HG02840 (cell line): ENCODE measurements at regions not wholly inside any gene's neighbourhood (a gene's known extent, or its start where the extent isn't known, plus 50 kb on each side); places are given as distances from the start of the nearest gene placed in this dataset.
"Not testable (repeated sequence)": the region's sequence is repeated elsewhere in the genome, so short reads cannot be mapped to it uniquely, and the experiment has no call there.

Experiments used
- ATAC-seq: cut with Tn5 transposase; IDR thresholded peaks from one replicate; pipeline ENCODE4 v1.9.1; 2021; ENCODE audit warnings: mild to moderate bottlenecking, moderate library complexity, moderate number of reproducible peaks; ENCODE audit not compliant: unreplicated experiment, low FRiP score

DNA sequence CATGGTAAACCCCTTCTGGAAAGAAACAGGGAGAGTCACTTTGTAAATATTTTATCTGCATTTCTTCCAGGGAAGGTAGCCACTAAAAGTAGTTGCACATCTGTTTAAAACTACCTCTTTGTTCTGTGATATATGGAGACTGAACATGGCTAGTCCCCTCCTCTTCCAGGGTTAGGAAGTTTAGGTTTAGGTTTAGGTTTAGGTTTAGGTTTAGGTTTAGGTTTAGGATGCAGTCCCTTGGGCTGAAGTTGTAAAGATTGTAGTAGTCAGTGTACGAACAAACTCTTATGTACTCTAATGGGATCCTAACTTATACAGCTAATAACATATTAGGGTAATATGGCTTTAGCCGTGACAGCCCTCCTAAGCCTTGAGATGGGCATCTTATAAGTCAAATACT is 880.2 kb upstream of the TMEFF2 start:
- ATAC-seq = no peak

DNA sequence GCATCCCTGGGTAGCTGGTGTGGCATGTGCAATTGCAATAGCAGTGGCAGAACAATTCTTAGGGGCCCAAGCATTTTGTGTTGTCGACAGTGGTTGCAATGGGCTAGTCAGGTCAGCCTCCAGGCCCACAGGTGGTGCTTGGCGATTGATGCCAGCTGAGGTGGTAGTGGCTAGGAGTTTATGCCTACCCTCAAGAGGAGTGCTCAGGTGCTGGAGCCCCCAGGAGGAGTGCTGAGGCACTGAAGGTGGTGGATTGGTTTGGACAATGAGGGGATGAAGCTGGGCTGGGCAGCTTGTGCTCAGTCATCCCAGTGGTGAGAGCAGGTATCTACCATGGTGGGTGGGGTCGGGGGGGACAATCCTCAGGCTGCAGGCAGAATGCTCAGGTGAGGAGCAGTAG is 877.9 kb upstream of the TMEFF2 start:
- ATAC-seq = no peak

DNA sequence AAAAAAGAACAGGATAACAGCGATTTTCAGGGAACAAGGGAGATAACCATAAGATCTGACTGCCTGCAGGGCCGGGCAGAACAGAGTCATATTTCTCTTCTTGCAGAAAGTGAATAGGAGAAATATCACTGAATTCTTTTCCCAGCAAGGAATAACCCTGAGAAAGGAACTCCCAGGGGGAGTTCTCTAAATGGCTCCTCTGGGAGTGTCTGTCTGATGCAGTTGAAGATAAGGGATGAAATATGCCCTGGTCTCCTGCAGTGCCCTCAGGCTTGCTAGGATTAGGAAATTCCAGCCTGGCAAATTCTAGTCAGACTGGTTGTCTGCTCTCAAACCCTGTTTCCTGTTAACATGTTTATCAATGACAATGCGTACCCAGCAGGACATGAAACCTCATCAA is 830.8 kb upstream of the TMEFF2 start:
- not testable (repeated sequence) for ATAC-seq

DNA sequence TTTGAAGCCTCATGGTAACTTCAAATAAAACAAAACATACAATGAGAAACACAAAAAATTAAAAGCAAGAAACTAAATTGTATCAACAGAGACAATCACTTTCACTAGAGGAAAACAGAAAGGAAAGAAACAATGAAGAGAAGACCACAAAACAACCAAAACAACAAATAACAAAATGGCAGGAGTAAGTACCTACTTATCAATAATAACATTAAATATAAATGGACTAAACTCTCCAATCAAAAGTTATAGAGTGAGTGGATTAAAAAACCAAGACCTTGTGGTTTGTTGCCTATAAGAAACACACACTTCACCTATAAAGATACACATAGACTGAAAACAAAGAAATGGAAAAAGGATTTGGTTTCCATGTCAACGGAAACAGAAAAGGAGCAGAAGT is 830.1 kb upstream of the TMEFF2 start:
- no peak for ATAC-seq

DNA sequence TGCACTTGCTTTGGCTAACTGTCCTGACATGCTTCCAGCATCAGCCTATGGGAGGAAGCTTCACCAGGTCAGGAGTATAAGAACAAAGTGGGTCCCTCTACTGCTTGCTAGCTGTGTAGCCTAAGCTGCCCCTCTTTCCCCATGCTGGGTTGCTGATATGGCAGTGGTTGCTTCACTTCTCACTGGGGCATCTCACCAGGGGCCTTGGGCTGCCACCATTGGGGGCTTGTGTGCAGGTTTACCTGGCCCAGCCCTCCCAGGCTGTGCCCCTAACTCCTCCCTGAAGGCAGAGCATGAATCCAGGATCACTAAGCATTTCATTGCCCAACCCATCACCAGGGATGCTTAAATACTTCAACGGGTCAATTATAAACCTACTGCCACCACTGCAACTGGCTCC is 817.1 kb upstream of the TMEFF2 start:
- no peak for ATAC-seq

DNA sequence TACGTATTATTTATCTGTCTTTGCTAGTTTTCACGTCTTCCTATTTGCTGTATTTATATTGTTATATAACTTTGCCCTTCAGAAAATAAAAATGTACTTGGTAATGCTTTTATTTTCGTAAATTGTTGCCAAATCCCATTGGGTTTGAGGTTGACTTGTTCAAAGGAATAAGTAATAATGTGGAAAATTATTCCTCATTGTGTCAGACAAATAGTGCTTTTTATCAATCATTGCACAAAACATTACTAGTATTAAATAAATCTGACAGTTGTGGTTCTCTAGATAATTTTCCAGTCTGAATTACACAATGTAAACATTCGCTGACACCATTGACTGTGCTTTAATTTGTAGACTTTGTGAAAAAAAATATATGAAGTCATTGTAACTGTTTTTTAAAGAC is 798.3 kb upstream of the TMEFF2 start:
- ATAC-seq = no peak

DNA sequence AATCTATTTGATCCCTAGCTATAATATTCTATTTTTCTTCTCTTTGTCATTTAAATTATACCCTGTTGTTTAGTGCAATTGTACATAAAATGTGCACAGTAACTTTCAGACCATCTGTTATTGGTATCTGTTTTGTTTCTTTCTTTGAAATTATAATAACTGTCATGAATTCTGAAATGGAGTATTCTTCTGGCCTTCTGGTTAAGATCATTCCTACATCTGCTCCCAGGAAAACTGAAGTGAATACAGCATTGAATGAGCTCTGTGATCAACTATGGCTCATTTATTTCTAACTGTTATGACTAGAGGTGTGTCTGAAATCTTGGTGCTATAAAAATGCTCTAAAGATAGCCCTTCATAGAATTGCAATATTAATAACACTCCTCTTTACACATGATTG is 788.4 kb upstream of the TMEFF2 start:
- no peak for ATAC-seq

DNA sequence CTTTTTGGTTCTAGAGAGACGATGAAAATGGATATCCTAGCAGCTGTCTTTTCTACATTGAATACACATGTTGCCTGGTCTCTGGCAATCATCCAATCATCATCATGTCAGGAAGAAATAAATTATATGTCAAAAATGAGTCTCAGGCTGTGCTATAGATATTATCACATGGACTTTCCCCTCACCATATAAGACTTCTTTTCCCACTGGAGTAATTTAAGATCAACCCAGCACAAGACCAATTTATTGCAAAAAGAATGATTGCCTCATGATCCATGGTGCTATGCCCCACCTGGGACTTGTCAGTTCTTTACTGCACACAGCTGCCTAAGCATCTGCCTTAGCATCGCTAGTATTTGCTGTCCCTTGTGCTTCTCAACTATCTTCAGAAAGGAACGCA is 783.7 kb upstream of the TMEFF2 start:
- ATAC-seq = no peak

DNA sequence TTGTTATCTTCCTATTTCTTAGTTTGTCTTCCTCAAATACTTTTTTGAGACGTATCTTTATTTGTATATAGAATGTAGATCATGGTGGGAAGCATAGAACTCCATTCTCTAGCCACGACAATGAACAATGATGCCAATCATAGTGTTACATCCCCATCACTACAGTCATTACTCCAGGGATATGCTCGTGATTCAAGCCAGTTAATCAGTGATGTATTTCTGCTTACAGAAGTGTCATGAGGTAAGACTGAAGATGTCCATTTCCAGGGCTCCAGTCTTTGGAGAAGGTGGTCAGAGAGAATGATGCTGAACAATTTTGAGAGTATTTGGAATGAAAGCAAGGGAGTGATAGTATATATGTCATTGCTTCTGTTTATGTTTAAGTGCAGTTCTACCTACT is 777.2 kb upstream of the TMEFF2 start:
- ATAC-seq = no peak

DNA sequence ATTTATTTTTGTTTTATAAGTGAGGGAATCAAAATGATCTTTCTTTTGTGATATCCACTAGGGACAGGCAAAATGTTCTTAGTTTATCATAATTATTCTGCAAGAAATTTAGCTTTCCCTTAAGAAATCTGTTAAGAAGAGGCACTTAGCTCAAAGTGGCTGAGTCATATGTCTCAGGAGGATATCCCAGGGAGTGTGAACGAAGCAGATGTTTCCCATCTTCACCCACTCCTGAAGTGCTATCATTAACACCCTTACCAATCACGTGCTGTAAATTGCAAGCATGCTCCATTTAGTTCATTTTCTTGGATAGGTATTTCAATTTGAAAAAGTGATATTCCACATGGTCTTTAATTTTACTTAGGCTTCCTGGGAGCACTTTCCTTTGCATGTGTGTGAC is 774.3 kb upstream of the TMEFF2 start:
- no peak for ATAC-seq

DNA sequence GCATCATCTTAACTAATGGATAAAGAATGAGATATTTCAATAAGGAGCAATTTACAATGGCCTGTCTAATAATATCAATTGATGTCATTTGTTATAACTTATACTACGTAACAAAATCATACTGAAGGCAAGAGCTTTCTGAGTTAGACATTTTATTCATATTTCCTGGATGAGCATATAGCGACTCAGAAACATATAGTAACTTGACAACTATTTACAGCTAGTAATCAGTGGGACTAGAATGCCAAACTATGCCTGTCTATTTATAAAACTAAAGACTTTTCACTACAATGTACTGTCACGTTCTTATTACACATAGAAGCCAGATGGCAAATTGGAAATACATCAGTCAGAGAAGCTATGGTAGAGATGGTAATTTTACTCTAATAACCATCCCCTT is 766.2 kb upstream of the TMEFF2 start:
- no peak for ATAC-seq

DNA sequence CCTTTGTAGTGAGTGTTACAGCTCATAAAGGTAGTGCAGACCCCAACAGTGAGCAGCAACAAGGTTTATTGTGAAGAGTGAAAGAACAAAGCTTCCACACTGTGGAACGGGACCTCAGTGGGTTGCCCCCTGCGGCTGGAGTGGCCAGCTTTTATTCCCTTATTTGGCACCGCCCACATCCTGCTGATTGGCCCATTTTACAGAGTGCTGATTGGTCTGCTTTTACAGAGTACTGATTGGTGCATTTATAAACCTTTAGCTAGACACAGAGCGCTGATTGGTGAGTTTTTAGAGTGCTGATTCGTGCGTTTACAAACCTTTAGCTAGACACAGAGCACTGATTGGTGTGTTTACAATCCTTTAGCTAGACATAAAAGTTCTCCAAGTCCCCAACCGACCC is 763.9 kb upstream of the TMEFF2 start:
- not testable (repeated sequence) for ATAC-seq

DNA sequence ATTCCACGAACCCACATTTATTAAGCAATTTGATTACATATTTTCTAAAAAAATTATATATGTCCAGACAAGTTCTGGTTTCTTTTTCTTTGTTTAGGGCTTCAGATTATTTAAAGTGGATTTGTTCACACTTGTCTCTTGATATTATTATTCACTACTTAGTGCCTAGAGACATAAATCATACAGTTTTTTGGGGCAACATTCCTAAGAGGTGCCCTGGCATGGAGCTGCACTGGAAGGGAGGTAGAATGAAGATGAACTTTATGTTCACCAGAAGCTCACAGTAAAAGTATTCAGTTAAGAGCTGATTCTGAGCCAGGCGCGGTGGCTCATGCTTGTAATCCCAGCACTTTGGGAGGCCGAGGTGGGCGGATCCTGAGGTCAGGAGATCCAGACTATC is 762.7 kb upstream of the TMEFF2 start:
- ATAC-seq = no peak

DNA sequence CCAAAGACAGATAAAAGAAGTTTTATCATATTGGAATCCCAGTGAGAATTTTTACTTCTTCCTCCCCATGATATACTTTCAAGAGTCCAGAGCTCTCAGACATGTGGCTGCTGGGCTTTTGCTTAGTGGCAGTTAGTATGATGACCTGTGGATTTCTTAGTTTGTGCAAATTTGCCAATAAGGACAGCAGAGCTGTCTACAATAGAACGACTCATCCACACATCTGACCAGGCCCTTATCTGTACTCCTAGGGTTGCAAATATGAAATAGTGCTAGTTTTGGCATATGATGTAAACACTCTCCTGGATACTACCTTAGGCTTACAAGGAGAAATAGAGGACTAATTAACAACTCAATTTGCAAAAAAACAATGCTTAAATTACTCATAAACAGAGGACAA is 758.4 kb upstream of the TMEFF2 start:
- ATAC-seq = no peak

DNA sequence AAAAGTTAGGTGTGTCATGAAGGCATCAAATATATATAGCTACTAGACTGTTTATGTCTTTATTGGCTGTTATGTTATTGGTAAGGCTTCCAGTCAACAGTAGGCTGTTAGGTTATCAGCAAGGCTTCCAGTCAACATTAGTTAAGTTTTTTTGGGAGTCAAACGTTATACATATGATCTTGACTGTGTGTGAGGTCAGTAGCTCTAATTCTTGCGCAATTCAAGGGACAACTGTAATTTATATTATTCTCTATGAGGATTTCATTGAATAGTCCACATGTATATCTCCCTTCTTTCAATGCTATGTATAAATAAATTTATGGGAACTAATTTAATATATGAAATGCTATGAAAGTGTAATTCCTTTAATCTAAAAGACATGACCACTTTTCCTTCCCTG is 757.5 kb upstream of the TMEFF2 start:
- ATAC-seq = no peak

DNA sequence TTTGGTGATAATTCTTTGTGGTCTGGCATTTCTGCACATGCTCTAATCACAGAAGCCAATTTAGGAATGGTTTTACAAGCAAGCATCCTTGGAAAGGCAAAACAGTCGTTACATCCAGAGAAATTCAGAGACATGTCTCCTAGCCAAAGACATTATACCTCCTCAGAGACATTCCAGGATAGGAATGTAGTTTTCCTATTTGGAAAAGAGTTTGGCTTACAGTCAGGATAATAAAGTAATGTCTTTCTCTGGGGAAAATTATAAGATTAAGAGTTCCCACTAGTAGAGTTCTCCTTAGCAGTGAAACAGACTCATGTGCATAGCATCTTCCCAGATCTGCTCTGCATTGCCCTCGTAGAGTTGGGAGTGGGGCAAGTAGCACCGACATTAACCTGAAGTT is 753.6 kb upstream of the TMEFF2 start:
- no peak for ATAC-seq

DNA sequence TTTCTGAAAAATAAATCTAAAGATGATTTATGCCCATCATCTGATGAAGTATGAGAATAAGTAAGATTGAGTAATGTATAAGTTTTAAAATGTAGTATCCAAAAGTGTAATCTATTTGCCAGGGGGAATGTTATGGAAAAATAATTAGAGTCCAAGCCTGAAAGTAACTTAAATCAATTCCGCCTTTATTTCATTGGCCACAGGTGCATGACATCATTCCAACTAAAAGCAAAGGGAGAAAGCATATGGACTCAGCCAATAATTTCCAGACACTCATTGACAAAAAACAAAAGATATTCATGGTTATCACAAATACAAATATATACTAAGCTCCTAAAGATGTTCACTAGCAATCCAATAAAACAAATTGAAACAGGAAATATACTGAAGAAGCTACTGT is 752.6 kb upstream of the TMEFF2 start:
- no peak for ATAC-seq

DNA sequence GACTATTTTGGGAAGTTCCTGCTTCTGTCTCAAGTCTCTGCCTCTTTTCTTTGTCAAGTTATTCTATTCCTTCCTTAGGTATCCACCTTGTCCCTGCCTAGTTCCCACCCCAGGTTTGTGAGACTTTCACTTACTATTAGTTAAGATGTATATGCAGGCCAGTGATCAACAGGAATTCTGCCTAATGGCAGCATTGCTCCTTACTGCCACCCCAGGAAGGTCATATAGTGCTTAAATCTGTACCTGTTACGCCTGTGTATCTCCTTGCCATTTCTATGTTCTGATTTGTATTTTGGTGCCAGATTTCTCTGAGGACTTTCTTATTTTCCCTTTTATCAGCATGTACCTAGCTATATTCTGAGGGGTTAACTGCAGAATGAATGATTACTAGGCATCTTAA is 746.0 kb upstream of the TMEFF2 start:
- no peak for ATAC-seq

DNA sequence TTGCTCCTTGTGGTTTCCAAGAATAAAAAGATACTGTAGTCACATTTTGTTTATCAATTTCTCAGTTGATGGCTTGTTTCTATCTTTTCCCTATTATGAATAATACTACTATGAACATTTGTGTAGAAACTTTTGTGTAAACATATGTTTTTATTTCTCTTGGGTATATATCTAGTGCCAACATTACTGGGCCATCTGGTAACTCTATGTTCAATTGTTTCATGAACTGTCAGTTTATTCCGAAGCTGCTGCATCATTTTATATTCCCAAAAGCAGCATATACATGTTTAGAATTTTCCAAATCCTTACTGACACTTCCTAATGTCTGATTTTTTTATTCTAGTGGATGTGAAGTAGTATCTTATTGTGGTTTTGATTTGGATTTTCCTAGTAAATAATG is 737.6 kb upstream of the TMEFF2 start:
- no peak for ATAC-seq

DNA sequence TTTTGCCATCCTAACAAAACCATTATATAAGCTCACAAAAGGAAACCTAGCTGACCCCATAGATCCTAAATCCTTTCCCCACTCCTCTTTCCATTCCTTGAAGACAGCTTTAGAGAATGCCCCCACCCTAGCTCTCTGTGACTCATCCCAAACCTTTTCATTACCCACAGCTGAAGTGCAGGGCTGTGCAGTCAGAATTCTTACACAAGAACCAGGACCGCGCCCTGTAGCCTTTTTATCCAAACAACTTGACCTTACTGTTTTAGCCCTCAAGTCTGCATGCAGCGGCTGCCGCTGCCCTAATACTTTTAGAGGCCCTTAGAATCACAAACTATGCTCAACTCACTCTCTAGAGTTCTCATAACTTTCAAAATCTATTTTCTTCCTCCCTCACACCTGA is 726.9 kb upstream of the TMEFF2 start:
- not testable (repeated sequence) for ATAC-seq

DNA sequence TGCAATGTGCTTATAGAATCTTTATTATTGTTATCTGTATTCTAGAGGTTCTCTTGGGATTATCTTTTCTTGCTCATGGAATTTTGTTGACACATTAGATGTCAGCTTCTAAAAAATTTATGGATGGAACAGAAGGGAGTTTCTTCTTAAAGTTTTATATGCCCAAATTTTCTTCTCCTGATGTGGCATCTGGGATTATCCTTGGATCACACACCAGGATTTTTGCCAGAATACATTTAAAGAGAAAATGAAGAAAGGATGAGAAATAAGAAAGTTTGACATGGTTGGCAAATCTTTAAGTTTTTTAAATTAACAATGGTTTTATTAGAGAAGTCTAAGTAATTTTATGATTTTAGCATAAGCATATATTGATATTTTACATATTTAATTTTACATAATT is 706.7 kb upstream of the TMEFF2 start:
- ATAC-seq = no peak

DNA sequence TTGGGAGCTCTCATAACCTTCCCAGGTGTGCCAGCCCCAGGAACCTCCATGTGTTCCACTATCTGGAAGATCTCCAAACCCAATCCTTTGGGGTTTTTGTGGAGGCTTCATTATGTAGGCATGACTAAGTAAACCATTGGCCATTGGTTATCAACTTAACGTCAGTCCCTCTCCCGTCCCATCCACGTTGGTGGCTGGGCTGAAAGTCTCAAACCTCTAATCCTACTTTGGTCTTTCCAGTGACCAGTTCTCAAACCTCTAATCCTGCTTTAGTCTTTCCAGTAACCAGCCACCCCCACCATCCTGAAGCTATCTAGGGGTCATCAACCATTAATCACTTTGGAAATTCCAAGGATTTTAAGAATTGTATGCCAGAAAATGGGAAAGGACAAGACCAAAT is 704.7 kb upstream of the TMEFF2 start:
- no peak for ATAC-seq

DNA sequence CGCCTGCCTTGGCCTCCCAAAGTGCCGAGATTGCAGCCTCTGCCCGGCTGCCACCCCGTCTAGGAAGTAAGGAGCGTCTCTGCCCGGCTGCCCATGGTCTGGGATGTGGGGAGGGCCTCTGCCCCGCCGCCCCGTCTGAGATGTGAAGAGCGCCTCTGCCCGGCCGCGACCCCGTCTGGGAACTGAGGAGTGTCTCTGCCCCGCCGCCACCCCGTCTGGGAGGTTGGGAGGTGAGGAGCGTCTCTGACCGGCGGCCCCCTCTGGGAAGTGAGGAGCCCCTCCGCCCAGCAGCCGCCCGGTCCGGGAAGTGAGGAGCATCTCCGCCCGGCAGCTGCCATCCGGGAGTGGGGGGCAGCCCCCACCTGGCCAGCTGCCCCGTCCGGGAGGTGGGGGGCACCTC is 699.2 kb upstream of the TMEFF2 start:
- ATAC-seq = not testable (repeated sequence)

DNA sequence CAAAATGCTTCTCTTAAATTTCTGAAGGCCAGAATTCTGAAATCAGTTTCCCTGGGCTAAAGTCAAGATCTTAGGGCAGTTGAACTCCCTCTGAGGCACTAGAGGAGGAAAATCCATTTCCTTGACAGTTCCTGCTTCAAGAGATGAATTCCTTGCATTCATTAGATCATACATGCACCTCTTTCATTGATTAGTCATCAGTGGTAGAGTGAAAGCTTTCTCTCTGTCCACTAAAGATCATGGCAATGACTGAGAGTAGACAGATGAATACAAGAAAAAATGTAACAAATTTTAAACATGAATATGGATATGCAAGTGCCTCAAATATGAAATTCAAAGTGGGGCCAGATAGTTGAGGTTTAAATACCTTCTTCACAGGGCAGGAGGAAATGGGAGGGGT is 693.4 kb upstream of the TMEFF2 start:
- no peak for ATAC-seq
